Dedifferentiated amniotic fluid mesenchymal stem cell (primary cell): ENCODE measurements at regions not wholly inside any gene's neighbourhood (a gene's known extent, or its start where the extent isn't known, plus 50 kb on each side); places are given as distances from the start of the nearest gene placed in this dataset.

Source experiments
- DNase-seq: peaks from one replicate; pipeline ENCODE4 v3.0.0-alpha.2; 2016; ENCODE audit errors: extremely low spot score

- no peak for DNase-seq
Observed at GRCh38 chr5:74376187-74376586, 264.3 kb downstream of the ENC1 start.

GRCh38 chr5:74375271-74375670, 265.3 kb downstream of the ENC1 start:
- DNase-seq: no peak

DNA sequence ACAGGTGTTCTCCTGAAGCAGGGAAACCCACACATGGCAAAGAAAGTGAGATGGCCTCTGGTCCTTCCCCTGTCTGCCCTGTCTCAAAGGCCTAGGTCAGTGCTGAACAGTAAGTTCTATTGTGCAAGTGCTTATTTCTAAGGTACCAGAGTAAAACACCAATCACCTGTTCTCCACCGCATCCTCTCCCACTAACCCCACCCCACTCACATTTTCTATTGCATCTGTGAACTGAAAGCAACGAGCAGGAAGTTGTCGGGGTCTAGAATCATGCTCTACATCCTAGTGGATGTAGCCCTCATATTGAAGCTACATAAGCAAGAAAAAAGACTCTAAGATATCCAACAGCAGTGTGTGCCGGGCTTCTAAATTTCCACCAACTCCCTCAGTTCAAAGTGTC, 265.9 kb downstream of the ENC1 start:
- DNase-seq: no peak

DNA sequence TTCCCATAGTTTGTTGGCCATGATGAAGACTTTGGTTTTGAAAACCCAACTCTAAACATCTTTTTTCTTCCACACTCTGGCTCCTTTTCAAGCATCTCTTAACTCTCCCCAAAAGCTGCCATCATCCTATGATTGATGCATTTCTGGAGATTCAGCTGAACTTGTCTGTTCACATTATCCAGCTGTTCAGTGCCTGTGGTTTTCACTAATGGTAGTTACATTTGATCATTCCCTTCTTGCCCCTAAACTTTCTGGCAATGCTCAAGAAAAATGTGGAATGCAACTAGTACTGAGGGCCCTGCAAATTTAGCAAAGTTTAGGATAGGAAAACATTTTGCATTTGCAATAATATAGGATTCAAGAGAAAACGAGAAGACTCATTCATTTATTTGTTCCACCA, 267.5 kb downstream of the ENC1 start:
- DNase-seq: no peak

- DNase-seq: no peak
Observed at GRCh38 chr5:74372502-74373064, 267.9 kb downstream of the ENC1 start.

GRCh38 chr5:74372051-74372450, 268.5 kb downstream of the ENC1 start:
- DNase-seq: no peak

DNA sequence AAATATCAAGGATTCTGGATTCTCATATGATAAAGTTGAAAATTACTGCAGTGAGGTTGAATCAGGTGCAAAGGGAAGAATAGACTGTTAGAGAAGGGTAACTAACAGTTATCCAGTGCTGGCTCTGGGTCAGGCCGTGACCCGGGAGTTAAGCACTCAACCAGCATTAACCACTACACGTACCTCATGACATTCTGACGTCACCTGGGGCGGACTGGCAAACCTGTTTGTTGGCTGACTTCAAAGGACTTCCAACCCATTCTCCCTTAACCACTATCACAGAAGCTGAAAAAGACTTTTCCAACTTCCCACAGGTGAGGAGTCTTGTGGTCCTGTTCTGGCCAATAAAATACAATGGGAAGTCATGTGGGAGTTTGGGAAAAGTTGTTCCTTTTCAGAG, 268.9 kb downstream of the ENC1 start:
- no peak for DNase-seq

DNA sequence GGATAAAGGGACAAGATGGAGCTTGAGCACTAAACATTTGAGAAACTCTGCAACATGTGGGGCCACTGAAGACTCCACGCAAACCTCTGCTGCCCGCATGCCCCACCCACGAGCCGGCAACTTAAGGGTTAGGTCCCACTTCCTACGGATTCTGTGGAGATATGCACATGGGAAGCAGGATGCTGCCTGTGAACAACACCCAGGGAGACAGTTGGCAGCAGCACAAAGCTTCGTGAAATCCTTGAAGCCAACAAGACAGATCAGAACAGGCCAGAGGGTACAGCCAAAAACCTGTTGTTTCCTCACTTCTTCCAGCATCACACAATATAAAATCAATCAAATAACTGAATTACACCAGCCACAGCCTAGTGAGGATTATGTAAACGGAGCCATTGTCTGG, 270.4 kb downstream of the ENC1 start:
- no peak for DNase-seq

GRCh38 chr5:74369173-74369572, 271.4 kb downstream of the ENC1 start:
- no peak for DNase-seq

DNA sequence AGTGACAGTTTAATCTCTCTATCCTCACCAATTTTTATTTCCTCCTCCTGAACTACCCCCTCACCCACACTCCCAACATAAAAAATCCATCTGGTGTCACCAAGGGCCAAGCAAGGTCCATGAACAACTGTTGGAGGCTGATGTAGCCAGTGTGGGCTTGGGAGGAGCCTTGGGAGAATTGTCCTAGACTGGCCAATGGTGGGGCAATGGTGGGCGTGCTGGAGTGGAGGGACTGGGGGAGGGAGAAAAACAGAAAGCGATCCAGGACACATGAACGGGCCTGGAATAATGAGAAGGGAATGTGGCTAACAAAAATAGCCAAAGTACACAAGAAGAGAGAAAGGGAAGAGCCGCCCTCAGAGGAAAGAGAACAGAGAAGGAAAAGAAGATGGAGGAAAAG, 272.6 kb downstream of the ENC1 start:
- DNase-seq: no peak

GRCh38 chr5:74367241-74367733, 273.2 kb downstream of the ENC1 start:
- DNase-seq: no peak

- no peak for DNase-seq
Observed at GRCh38 chr5:74365723-74366122, 274.8 kb downstream of the ENC1 start.

- no peak for DNase-seq
Observed at GRCh38 chr5:74364507-74364906, 276.0 kb downstream of the ENC1 start.

GRCh38 chr5:74363603-74364205, 276.8 kb downstream of the ENC1 start:
- no peak for DNase-seq

DNA sequence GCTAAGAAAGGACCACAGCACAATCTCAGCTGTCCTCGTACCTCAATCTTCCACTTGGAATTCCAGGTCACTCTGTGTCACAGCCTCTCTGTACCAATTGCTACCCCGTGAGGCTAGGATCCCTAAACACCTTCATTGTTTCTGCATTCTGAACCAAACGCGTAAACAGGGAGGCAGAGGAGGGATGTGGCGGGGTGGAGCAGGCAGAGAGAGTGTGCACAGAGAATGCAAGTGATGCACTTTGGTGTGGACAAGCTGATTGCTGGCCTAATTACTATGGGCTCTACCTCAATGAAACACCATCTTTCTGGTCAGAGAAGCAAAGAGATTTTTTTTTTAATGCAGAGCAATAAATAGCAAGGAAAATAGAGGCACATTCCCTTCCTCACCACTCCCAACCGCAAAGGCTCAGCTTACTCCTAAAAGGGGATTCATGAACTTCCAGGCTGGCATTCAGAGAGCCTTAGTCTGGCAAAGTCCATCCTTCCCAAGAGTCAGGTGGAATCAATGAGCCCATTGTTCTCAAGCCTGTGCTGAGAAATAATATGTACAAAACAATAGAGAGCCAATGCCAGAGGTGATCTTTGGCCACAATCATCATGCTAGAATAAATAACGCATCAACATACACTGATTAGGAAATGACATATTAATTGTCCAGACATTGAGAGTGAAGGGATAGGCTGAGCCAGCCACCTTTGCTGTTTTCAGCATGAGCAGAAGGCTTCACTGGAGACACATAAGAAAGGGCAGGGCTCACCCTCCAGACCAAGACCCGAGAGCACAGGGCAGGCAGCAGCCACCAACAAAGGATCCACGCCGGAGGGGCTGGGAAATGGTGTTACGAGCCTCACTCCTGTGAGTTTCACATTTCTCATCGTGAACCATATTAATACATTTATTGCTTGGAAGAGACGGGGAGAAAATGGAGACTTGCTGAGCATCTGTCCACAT, 278.8 kb downstream of the ENC1 start:
- no peak for DNase-seq

- no peak for DNase-seq
Observed at GRCh38 chr5:74360535-74361210, 279.9 kb downstream of the ENC1 start.

- no peak for DNase-seq
Observed at GRCh38 chr5:74357827-74358226, 282.7 kb downstream of the ENC1 start.

DNA sequence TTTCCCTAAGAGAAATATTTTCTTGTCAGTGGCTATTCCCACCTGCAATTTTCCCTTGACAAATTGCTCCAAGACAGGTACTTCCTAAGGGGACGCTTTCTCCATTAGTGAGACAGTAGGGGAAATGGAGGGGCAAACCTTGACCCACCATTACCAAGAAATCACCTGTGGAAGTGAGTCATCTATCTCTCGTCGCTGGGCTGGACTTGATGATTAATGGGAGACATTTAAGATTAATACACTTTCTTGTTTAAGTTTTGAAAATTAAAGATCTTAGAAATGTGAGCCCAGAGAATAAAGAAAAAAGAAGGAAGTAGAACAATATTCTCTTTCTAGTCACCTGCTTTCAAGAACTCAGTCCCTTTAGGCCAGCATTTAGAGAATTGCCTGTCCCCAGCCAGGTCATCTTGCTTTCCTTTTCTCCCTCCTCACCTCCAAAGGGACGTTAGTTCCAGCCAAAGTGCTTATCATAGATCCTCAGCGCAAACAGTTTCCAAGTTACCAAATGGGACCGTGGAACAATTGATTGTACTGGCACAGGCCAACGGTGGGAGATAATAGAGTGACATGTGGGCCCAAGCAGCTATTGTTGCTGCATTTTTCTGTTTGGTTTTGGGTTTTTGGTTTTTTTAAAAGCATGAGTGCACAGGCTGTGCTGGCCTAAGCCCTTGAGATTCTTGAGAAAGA, 284.4 kb downstream of the ENC1 start:
- DNase-seq: no peak

DNA sequence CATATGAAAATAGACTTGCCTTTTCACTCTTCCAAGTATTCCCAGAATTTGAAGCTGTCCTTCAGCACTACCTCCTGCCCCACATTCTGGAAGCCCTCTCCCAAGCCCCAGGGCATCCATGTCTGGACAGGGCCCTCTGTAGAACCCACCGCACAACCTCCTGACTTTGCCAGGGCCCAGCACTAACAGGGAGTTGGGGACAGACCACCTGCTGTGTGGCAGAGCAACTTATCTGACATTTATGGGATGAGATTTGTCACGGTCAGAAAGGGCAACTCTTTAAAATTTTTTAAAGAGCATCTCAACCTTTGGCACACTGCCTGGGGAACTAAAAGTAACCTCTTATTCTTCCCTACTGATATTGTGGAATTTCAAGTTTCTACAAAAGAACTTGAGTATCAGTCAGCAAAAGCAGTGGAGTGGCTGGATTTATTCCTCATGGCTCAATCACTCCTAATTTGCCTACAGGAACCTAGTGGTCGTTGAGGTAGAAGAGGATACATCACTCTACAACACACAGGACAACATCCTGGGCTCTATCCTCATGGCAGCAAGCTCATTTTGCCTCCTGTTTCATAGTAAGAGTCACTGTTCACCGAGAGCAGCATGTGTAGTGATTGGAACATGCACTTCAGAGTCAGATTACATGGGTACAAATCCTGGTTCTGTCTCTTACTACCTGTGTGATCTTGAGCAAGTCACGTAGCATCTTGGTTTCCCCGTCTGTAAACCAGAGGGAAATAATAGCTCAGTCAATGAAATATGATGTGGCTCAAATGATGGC, 285.3 kb downstream of the ENC1 start:
- DNase-seq: no peak

GRCh38 chr5:74352256-74352655, 288.3 kb downstream of the ENC1 start:
- no peak for DNase-seq
